ENCODE measurements at regions not wholly inside any gene's neighbourhood (a gene's known extent, or its start where the extent isn't known, plus 50 kb on each side); places are given as distances from the start of the nearest gene placed in this dataset.

- TF ChIP-seq POLR2A (IDR thresholded peaks at IDR 0.05), result no peak
- TF ChIP-seq, protein P1, sequence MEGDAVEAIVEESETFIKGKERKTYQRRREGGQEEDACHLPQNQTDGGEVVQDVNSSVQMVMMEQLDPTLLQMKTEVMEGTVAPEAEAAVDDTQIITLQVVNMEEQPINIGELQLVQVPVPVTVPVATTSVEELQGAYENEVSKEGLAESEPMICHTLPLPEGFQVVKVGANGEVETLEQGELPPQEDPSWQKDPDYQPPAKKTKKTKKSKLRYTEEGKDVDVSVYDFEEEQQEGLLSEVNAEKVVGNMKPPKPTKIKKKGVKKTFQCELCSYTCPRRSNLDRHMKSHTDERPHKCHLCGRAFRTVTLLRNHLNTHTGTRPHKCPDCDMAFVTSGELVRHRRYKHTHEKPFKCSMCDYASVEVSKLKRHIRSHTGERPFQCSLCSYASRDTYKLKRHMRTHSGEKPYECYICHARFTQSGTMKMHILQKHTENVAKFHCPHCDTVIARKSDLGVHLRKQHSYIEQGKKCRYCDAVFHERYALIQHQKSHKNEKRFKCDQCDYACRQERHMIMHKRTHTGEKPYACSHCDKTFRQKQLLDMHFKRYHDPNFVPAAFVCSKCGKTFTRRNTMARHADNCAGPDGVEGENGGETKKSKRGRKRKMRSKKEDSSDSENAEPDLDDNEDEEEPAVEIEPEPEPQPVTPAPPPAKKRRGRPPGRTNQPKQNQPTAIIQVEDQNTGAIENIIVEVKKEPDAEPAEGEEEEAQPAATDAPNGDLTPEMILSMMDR (IDR thresholded peaks at IDR 0.05), result no peak
- no peak for DNase-seq (ENCODE audit: low spot score in 2 of 2)
- intact Hi-C loops (cut with DNase I; ENCODE audit: low total_unique reads), result no loop called here
- 91 to 94% methylated on average over 5 of the region's 5 CpGs for WGBS, 2 donors
- no peak overlapping the region for H3K4me3 ChIP-seq (ENCODE audit: low read depth, poor library complexity, severe bottlenecking)
Measured at GRCh38 chr2:52512760-52513159, 1254.8 kb upstream of the CHAC2 start.

GRCh38 chr2:52510432-52510831 lies 1257.2 kb upstream of the CHAC2 start:
- intact Hi-C loops (cut with DNase I; ENCODE audit: low total_unique reads), result no loop called here
- no peak for TF ChIP-seq POLR2A (IDR thresholded peaks at IDR 0.05)
- TF ChIP-seq, protein P1 (IDR thresholded peaks at IDR 0.05), result no peak
- 83 to 84% methylated on average over 1 of the region's 1 CpG for WGBS, 2 donors
- H3K4me3 ChIP-seq (ENCODE audit: low read depth, poor library complexity, severe bottlenecking), result no peak overlapping the region
- DNase-seq (ENCODE audit: low spot score in 2 of 2), result no peak

GRCh38 chr2:52502476-52502860 lies 1265.1 kb upstream of the CHAC2 start:
- H3K4me3 ChIP-seq (ENCODE audit: low read depth, poor library complexity, severe bottlenecking), result no peak overlapping the region
- no peak for TF ChIP-seq POLR2A (IDR thresholded peaks at IDR 0.05)
- TF ChIP-seq, protein P1 (IDR thresholded peaks at IDR 0.05), result no peak
- intact Hi-C loops (cut with DNase I; ENCODE audit: low total_unique reads), result no loop called here
- WGBS, 2 donors, result 73 to 82% methylated on average over 2 of the region's 2 CpGs
- no peak for DNase-seq (ENCODE audit: low spot score in 2 of 2)

DNA sequence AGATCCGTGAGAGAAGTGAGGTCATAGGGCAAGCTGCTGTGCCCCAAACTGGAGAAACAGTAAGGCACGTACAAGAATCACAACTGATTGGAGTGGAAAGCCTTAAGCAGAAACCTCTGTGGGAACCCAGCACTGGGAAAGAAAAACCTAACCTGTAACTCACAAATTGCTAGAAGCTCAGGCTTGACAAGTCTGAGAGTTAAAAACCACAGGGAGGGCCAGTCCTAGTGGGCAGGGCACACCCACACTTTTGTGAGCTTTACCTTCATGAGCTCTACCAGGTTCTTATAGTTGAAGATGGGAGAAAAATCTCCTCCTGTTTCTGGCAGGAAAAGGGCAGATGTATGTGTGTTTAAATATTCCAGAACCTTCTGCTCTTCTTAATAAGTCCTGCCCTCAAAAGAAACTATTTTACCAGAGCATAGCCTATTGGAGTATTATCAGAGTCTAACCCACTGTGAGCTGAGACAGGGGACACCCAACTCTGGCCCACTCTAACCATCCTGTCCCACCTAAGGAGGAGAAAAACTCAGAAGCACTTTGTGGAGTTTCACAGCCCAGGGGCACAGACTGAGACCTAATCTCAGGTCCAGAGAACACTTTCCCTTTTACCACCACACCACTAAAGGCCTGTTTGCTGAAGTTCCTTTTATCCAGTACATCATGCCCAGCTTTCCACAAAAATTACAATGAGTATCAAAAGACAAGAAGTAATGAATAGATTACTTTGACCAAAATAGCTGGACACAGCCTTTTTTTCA lies 1265.7 kb upstream of the CHAC2 start:
- no peak for DNase-seq (ENCODE audit: low spot score in 2 of 2)
- H3K4me3 ChIP-seq (ENCODE audit: low read depth, poor library complexity, severe bottlenecking), result no peak overlapping the region
- no peak for TF ChIP-seq POLR2A (IDR thresholded peaks at IDR 0.05)
- TF ChIP-seq, protein P1 (IDR thresholded peaks at IDR 0.05), result no peak
- intact Hi-C loops (cut with DNase I; ENCODE audit: low total_unique reads), result no loop called here
- WGBS, 2 donors, result 68 to 84% methylated on average over 2 of the region's 2 CpGs

GRCh38 chr2:52500561-52500960 lies 1267.0 kb upstream of the CHAC2 start:
- H3K4me3 ChIP-seq (ENCODE audit: low read depth, poor library complexity, severe bottlenecking), result no peak overlapping the region
- intact Hi-C loops (cut with DNase I; ENCODE audit: low total_unique reads), result no loop called here
- WGBS, 2 donors, result 43 to 52% methylated on average over 2 of the region's 2 CpGs
- DNase-seq (ENCODE audit: low spot score in 2 of 2), result no peak
- no peak for TF ChIP-seq POLR2A (IDR thresholded peaks at IDR 0.05)
- TF ChIP-seq, protein P1 (IDR thresholded peaks at IDR 0.05), result no peak

Data from lower leg skin (tissue), 4 donors.